ENCODE measurements at regions not wholly inside any gene's neighbourhood (a gene's known extent, or its start where the extent isn't known, plus 50 kb on each side); places are given as distances from the start of the nearest gene placed in this dataset.

- no peak for ATAC-seq
- no peak for TF ChIP-seq ZNF8 (CRISPR knock-in tag; IDR thresholded peaks at IDR 0.05)
- no peak for TF ChIP-seq ESRRG (CRISPR knock-in tag; IDR thresholded peaks at IDR 0.05)
- TF ChIP-seq TSHZ2 (CRISPR knock-in tag; IDR thresholded peaks at IDR 0.05) = no peak
- no peak for TF ChIP-seq TCF4 (CRISPR knock-in tag; IDR thresholded peaks at IDR 0.05; ENCODE audit: borderline replicate concordance)
- no peak for TF ChIP-seq ZFP30 (CRISPR knock-in tag; IDR thresholded peaks at IDR 0.05)
- no peak for TF ChIP-seq ZFP3 (CRISPR knock-in tag; IDR thresholded peaks at IDR 0.05)
- TF ChIP-seq ZC3H10 (CRISPR knock-in tag; IDR thresholded peaks at IDR 0.05) = no peak
- no peak for TF ChIP-seq GLIS3 (CRISPR knock-in tag; IDR thresholded peaks at IDR 0.05)
- no peak for TF ChIP-seq ARNTL (CRISPR knock-in tag; IDR thresholded peaks at IDR 0.05; ENCODE audit: borderline replicate concordance, low read depth)
- no peak for TF ChIP-seq CSDC2 (CRISPR knock-in tag; IDR thresholded peaks at IDR 0.05)
- no peak for TF ChIP-seq PATZ1 (CRISPR knock-in tag; IDR thresholded peaks at IDR 0.05; ENCODE audit: borderline replicate concordance)
- TF ChIP-seq TOX (CRISPR knock-in tag; IDR thresholded peaks at IDR 0.05; ENCODE audit: borderline replicate concordance) = no peak
- no peak for TF ChIP-seq RARB (CRISPR knock-in tag; IDR thresholded peaks at IDR 0.05)
- no peak for TF ChIP-seq ISL1 (CRISPR knock-in tag; IDR thresholded peaks at IDR 0.05)
These were observed 99.1 kb upstream of the TCF4 start for GRCh38 chr18:55687106-55687505.

- no peak for ATAC-seq
- TF ChIP-seq GLIS3 (CRISPR knock-in tag; IDR thresholded peaks at IDR 0.05) (no peak), ARNTL (CRISPR knock-in tag; IDR thresholded peaks at IDR 0.05; ENCODE audit: borderline replicate concordance, low read depth) (no peak), PPARA (CRISPR knock-in tag; IDR thresholded peaks at IDR 0.05; ENCODE audit: borderline replicate concordance) (no peak), OSR1 (CRISPR knock-in tag; IDR thresholded peaks at IDR 0.05) (no peak), ZC3H10 (CRISPR knock-in tag; IDR thresholded peaks at IDR 0.05) (no peak), ZFP3 (CRISPR knock-in tag; IDR thresholded peaks at IDR 0.05) (no peak), ZNF565 (CRISPR knock-in tag; conservative IDR thresholded peaks at IDR 0.05; ENCODE audit: low read depth) (no peak), ZNF8 (CRISPR knock-in tag; IDR thresholded peaks at IDR 0.05) (no peak), POU6F1 (CRISPR knock-in tag; IDR thresholded peaks at IDR 0.05; ENCODE audit: borderline replicate concordance, low read depth) (no peak), SNAI2 (CRISPR knock-in tag; IDR thresholded peaks at IDR 0.05) (no peak), BACH2 (CRISPR knock-in tag; IDR thresholded peaks at IDR 0.05; ENCODE audit: borderline replicate concordance) (no peak), TSHZ2 (CRISPR knock-in tag; IDR thresholded peaks at IDR 0.05) (no peak)
These were observed 97.6 kb upstream of the TCF4 start for GRCh38 chr18:55685638-55686037.

GRCh38 chr18:55672574-55673361, 84.8 kb upstream of the TCF4 start:
- ATAC-seq = no peak
- TF ChIP-seq ZC3H10 (CRISPR knock-in tag; IDR thresholded peaks at IDR 0.05) (no peak), CREB5 (CRISPR knock-in tag; IDR thresholded peaks at IDR 0.05; ENCODE audit: low read depth) (no peak), CSRNP3 (CRISPR knock-in tag; IDR thresholded peaks at IDR 0.05) (no peak), ZFP30 (CRISPR knock-in tag; IDR thresholded peaks at IDR 0.05) (no peak), RARB (CRISPR knock-in tag; IDR thresholded peaks at IDR 0.05) (no peak), TSHZ2 (CRISPR knock-in tag; IDR thresholded peaks at IDR 0.05) (no peak), GLIS3 (CRISPR knock-in tag; IDR thresholded peaks at IDR 0.05) (no peak), ARNTL (CRISPR knock-in tag; IDR thresholded peaks at IDR 0.05; ENCODE audit: borderline replicate concordance, low read depth) (no peak)

All from SK-N-SH treated with all-trans-retinoic acid at 6 μM for 48 hours (cell line).